Esophagus mucosa (tissue), 1 donor: ENCODE measurements at regions not wholly inside any gene's neighbourhood (a gene's known extent, or its start where the extent isn't known, plus 50 kb on each side); places are given as distances from the start of the nearest gene placed in this dataset.

Source experiments
- ATAC-seq: fragments of 200-7000 bp; cut with Tn5 transposase; one replicate; pipeline ENCODE4 v1.9.1; 2020
- donor health status: DM: yes; HTN: yes; CAD: no.

DNA sequence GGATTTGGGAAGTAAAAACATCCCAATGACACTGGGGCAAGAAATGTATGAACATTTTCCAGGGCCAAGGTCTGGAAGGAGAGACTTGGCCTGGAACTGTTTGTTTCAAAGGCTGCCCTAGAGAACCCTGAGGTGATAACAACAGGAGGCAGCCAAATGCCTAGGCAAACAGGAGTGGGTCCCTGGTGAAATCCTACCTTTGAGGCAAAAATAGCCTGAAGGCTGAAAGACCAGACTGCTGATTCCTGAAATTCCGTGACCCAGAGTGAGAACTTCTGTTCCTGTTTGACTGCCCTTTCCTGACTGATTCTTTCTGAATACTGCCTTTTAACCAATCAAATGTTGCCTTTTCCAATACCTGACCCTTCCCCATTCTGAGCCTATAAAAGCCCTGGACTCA is 196.4 kb downstream of the NSUN3 start:
- no peak for ATAC-seq

DNA sequence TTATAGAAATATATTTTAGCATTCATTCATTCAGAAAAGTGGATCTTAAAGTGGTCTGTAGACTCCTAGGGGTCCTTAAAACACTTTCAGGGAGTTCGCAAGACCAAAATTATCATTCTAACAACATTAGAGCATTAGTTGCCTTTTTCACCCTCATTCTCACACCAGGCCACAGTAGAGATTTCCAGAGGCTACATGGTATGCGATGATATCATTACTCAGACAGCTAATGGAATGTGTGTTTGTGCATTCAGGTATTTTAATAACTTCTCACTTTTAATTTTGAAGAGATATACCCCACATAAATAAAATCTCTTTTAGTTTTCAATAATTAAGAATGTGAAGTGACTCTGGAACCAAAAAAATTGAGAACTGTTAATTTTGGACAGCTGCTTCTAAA is 206.9 kb downstream of the NSUN3 start:
- no peak for ATAC-seq

DNA sequence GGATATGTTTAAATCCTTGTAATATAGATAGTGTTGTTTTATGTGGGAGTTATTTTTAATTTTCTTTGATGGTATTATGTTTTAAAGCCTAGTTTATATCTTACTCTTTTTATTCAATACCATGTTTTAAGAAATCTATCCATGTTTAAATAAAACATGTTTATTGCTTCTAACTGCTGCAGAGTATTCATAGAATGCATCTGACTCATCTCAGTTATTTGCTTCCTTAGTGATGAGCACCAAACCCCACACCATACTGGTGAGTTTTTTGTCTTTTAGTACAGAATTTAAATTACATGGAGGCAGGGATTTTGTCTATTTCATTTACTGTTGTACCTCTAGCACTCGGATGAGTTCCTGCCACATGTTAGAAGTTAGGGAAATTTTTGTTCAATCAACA is 209.2 kb downstream of the NSUN3 start:
- ATAC-seq: no peak

DNA sequence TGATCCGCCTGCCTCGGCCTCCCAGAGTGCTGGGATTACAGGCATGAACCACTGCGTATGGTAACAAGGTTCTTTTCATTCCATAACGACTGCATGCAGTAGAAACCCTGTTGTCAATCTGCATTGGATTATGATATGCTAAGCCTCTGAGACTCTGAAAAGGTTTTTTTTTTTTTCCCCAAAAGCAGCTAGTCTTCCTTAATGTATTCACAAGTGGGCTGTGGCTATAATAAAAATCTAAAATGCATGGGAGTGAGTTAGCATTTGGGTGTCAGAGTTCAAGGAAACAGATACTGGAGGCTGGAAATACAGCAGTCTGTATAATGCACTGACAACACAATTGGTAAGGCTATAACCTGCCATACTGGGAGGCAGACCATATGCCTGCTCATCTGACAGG is 218.1 kb downstream of the NSUN3 start:
- ATAC-seq: no peak

DNA sequence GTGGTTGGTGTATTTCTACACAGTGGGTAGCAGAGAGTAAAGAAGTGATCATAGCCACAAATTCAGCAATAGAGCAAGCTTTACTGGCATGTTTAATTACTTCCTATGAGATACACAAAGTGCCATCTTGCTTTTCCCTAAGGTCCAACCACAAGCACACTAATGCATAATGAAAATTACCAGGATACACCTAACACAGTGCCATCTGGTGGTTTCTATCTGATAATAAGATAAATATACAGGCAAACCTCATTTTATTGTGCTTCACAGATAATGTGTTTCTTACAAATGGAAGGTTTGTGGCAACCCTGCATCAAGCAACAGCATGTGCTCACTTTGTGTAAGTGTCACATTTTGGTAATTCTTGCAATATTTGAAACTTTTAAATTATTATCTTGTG is 223.0 kb downstream of the NSUN3 start:
- no peak for ATAC-seq

DNA sequence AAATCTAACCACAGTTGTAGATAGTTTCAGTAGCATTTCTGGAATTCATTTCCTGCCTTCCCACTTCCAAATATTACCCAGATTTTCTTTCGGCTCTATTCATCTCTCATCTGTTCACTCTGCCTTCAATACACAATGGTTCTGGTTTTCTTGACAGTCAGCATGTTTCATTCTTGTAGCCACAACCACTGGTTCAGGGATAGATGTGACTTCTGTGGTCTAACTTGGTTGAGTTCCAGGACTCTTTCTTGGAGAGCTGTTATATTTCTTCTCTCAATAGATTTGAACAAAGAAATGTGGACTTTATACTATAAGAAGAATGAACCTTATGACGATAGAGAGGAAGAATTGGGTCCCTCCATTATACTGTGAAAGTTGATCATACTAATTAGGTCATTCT is 228.8 kb downstream of the NSUN3 start:
- no peak for ATAC-seq

DNA sequence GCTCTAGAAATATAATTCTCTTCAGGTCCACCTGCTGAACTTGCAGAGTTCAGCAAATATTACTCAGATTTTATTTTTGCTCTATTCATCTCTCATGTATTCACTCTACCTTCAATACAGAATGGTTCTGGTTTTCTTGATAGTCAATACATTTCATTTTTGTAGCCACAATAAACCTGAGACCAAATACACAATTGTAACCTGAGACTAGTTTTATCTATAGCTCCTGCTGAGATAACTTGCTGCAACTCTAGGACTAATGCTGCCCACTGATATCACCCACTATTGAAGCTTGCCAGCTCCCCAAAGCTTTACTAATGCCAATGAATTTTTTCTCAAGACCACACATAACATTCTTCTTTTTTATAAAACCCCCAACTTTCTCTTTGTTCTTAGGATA is 229.3 kb downstream of the NSUN3 start:
- ATAC-seq: no peak

DNA sequence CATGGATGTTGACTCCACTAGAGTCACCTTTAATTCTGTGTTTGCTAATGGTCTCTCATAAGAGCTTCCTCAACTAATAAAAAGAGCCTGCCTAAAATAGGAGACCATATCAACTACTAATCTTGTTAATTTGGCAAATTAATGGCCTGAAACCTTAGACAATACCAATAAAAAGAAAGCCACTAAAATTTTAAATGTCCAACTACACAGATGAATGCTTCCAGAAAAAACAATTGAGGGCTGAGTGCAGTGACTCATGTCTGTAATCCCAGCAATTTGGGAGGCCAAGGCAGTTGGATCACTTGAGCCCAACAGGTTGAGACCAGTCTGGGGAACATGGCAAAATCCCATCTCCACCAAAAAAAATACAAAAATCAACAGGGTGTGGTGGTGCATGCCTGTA is 230.9 kb downstream of the NSUN3 start:
- peak; percentile 71 for ATAC-seq

DNA sequence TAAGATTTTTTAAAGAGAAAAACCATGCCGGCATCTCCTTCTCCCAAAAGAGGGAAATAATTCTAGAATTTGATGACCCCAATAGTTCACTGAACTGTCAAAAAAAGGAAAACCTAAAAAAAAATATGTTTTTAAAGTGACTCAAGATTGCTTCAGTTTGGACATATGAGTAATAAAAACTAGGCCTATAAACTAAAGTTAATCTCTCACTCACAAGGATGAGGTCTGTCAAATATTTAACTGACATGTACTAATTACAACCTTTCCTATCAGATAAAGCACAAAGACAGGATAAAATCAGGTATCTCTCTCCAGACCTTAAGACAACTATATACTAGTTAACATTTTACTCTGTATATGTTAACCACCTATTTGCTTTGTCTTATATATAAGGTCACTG is 231.9 kb downstream of the NSUN3 start:
- no peak for ATAC-seq

DNA sequence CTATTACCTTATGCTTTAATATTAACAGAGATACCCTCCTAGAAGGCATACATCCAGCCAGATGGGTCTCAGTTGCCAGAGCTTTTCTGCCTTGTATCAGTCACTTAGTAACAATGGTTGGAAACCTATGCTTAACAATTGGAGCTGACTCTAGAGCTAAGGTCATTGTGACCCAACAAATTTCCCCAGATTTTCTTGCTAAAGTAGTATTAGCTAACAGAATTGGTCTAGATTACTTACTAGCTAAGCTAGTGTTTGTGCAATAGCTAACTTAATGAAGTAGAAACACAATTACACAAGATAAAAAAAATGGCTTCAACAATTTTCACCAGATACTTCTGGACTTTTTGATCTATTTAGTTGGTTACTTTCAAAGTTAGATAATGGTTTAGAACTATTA is 236.9 kb downstream of the NSUN3 start:
- ATAC-seq: no peak

DNA sequence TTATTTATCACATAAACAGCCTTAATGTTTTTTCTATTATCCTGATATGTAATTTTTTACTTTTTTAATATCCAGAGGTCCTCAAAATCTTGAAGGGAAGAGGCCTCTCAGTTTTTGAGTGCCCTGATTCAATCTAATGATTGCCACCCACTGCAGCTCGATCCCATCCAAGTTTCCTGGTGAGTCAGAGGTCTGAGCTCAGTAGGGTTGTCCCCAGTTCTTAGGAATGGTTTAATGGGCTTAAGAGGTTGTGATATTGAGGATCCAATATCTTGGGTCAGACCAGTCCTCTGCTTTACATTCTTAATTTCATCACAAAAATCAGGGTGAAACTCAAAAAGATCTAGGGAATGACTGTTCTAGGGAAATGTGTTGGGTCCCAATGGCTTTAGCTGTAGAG is 238.5 kb downstream of the NSUN3 start:
- no peak for ATAC-seq

DNA sequence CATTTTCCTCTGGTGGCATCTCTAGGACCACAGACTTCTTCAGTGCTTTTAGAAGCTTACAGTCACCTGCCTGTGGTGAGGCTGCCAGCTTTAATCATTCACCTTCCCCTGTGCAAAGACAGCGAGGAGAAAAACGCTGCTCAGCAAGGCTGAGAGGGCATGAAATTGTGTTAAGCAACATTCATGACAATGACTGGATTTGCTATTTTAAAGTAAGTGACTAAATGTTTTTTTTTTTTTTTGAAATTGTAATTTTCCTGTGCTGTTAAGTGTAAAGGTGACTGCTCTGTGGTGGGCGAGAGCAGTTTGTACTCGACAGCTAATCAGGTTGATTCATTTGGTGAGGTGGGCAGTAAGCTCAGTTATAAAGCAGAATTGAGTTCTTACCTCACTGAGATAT is 240.4 kb downstream of the NSUN3 start:
- no peak for ATAC-seq

DNA sequence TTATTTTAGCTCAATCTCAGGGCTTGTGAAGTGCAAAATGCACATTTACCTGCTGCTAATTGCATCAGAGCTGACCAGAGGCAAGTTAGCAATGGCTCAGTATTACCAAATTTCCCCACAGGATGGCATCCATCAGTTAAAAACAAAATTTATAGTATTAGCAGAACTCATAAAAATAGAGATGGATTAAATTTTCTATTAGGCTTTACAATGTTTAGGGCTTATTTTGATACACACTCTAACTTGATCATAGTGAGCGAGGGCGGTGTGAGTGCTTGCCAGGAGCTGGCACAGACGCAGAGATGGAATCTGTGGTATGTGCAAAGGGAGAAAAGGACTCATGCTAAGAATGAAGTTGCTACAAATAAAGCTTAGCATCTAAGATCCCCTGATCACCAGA is 241.0 kb downstream of the NSUN3 start:
- no peak for ATAC-seq

DNA sequence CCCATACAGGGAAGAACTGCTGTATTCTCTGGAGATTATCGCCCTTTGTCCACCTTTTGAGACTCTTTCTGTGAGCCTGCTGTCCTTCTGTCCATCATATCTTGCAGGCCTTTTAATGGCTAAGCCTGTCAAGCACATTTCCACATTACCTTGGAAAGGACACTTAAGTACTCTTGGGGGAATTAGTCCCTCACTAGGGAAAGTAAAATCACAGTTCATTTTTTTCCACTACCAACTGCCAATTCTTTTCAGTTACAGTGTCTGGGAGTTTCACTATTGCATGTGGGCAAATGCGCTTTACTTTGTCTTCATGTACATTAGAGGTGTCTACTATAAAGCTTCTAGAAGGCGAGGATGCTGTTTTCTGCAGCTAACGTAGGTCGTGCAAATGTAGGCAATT is 242.1 kb downstream of the NSUN3 start:
- ATAC-seq: no peak

DNA sequence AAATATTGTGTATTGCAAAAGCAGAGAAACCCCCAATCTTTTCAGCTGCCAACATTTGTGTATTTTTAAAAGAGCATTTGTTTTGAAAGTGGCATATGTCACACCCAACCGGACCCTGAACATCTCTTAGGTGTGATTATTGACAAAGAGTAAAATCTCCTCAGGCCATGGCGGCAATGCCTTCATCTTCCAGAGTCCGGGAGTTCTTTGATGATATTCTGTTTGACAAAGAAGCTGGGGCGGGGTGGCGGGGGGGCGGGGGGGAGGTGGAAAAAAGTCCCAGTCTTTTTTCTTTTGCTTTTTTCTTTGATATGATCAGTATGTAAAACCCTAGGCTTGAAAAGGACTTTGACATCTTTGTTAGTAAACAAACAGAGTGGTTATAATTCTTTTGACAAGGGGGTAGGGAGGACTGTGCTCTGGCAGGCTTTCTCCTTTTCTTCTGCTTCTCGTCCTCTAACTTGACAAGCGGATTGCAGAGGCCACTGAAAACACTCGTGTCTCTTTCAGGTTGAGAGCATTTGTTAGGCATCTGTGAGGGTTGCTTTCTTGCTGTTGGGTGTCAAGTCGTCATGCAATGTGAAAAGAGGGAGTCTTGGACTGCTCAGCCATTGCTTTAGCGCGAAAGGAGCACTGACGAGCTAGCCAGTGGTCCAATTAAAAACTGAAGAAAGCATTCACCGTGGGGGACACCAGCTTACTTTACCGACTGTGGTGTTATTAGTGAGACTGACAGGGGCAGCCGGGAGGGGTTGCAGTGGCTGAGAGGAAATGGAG is 243.2 kb downstream of the NSUN3 start:
- ATAC-seq: no peak

DNA sequence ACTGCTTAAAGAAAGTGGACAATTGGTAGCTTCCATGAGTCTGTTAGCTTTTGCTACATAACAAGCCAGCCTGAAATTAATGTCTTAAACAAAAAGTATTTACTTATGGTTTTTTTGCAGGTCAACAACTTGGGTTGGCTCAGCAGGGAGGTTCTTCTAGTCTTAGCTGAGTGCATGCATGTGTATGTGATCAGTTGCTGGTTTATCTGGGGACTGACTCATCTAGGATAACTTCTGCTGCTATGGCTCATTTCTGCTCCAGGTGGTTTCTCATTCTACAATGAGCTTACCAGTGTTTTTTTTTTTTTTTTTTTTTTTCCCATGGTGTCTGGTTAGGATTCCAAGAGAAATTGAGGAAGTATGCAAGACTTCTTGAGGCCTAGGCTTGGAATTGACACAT is 244.7 kb downstream of the NSUN3 start:
- no peak for ATAC-seq

DNA sequence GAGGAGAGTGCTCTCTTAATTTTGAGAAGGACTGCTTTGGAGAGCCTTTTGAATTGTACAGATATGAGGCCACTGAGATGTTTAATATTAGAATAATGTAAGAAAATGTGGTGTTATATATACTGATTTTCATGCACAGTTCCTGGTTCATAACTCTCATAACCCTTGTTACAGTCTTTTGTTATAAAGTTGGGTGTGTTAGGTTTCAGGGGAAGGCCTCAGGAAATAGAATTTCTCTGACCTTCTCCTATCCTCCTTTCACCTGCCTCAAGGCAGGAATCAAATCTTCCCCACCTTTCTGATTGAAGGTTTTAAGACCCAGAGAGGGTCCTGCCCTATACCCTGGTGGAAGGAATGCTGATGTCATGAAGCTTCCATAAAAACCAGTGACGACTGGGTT is 245.9 kb downstream of the NSUN3 start:
- no peak for ATAC-seq

DNA sequence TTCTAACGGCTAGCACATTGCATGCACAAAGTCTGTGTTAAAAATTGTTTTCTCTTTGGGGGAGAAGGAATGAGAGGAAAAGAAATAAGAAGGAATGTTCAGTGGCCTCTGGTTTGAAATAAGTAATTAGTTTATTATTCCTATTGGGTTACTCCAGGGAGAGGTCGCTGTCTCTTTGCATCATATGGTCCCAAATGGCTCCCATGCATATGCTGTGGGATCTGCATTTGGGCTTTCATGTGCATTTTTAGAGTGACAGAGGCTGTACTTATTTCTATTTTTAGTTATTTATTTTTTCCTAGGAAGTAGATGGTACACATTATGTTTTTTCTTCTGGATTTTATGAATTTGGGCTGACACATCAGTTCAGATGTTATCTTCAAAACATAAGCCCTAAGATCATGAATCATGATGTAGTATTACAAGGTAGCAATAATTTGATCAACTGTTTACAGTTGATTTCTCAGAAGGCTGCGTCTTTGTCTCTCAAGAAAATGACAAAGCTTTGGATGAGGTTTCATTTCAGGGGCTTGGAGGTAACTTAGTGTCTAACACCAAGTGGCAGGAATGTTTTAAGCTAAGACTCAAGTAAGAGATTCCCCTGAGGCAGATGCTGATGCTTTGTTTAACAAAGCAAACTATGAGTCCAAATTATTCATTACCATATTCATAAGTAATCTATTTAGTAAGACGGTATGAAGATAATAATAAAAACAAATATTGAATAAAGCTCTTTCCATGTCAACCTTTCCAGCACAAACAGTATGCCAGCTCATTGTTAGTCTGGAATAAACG is 247.7 kb downstream of the NSUN3 start:
- ATAC-seq: no peak

DNA sequence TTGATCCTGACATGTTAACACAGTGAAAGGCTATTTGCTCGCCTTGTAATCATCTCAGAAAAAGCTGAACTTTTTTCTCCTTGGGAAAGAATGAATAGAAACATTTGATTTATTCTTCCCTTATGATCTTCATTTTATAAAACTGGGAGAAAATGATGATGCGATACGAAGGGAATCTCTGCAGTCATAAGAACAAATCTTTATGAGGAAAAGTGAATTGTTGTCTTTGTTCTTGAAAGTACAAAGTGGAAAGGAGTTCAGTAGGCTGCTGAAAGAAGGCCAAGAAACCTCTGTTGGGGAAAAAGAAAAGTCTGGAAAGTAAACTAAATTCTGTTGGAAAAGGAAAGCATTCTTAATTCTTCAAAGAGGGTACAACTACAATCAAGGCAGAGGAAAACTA is 248.8 kb downstream of the NSUN3 start:
- no peak for ATAC-seq

DNA sequence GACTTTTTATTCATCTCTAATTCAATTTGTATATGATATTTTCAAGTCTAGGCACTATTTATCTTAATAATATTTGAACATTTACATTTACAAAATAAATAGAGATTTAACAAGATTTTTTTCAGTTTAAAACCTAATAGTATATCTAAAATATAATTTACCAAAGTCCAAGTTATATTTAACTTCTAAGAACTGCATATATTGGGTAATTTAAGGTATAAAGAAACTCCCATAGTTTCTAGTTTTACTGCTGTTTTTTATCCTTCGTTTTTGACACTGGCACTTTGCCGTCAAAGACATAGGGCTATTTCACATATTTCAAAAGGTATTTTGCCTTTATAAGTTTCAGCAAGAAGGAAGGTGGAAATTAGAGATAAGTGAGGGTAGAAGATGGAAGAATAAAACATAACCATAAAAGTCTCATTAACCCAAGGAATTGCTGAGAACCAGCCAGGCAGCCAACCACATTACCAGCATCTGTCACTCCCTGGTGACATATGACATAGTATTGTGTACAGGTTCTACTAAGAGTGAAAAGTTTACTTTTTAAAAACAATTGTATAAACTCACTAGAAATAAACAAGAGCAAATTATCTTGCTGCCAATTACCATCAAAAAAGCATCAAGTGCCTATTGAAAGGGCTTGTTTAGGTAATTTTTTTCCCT is 251.5 kb downstream of the NSUN3 start:
- no peak for ATAC-seq

DNA sequence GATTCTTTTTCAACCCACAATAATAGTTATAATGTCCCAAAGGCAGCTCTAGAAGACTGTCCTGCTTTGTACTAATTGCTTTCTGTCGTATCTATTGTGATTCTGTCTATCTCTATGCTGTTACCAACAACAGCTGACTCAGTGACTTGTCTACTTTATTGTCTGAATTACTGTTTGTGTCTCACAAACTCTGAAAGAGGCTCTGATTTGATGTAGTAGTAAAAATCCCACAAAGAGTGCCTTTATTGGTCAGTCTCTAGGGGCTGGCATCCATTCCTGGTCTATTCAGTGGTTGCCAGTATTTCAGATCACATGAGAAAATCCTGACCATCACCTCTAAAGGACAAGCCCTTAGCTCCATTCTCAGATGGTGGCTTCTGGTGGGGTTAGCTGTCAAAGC is 254.2 kb downstream of the NSUN3 start:
- ATAC-seq: no peak

DNA sequence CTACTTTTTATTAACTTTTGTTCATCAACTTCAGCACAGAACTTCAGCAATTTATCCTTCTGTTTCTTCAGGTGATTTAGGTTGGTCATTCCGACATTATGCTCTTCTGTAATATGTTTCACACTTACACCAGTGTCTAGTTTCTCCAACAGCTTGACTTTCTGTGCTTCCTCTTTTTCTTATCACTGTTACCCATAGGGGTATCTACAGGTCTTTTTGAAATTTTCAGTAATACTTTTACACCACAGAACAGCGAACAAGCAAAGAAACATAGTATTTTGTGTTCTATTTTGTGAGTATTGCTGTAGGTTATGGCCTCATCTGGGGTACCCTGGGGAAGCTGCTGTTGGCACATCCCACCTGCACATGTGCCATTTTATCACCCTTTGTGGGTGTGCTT is 260.7 kb downstream of the NSUN3 start:
- ATAC-seq: no peak

DNA sequence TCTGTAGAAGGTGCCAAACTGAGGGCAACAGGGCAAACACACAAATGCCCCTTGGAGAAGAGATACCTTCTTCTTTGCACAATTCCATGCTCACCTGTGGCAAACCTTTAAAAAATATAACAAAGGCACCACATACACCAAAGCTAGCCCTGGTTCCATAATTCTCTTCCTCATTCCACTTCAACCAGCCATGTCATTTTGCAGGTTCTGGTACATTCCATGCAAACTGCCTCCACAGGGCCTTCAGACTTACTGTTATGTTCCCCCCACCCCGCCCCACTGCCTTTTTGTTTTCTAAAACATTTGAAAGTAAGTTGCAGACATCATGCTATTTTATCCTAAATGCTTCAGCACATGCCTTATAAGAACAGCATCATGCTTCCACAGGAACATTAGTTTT is 269.0 kb downstream of the NSUN3 start:
- ATAC-seq: no peak
